Left forelimb (tissue), 1 donor: ENCODE measurements at regions not wholly inside any gene's neighbourhood (a gene's known extent, or its start where the extent isn't known, plus 50 kb on each side); places are given as distances from the start of the nearest gene placed in this dataset.
"Not testable (repeated sequence)": the region's sequence is repeated elsewhere in the genome, so short reads cannot be mapped to it uniquely, and the experiment has no call there.

Experiments used
- DNase-seq: peaks from one replicate; pipeline ENCODE4 v3.0.0-alpha.2; 2018; ENCODE audit warnings: low spot score

DNA sequence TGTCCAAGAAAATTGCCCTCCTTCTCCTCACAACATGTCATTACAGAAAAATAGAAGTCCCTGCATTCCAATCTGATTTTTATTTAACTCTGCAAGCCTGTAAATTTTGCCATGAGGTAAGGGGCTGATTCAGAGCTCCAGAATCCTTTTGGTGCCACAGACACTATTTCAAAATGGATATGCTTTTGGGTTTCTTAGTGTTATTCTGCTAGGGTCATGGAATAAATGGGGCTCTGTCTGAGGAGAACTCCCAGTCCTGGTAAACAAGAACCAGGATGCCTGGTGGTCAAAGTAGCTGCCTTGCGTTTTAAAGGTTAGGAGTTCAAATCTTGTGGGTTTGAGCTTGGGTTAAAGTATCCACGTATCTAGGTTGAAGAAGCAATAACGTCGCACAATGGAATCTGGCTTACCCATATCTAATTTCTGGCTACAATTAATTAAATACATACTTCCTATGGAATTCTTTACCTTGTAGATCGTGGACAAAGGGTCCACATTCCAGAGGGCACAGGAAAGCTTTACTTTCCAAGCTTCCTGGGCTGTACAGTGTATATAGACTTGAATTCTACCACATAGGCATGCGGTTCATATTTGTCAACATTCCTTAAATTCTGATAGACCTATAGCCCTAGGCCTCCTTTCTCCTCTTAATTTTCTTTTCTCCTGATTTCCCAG lies 98.0 kb upstream of the CDC42BPA start:
- no peak for DNase-seq

DNA sequence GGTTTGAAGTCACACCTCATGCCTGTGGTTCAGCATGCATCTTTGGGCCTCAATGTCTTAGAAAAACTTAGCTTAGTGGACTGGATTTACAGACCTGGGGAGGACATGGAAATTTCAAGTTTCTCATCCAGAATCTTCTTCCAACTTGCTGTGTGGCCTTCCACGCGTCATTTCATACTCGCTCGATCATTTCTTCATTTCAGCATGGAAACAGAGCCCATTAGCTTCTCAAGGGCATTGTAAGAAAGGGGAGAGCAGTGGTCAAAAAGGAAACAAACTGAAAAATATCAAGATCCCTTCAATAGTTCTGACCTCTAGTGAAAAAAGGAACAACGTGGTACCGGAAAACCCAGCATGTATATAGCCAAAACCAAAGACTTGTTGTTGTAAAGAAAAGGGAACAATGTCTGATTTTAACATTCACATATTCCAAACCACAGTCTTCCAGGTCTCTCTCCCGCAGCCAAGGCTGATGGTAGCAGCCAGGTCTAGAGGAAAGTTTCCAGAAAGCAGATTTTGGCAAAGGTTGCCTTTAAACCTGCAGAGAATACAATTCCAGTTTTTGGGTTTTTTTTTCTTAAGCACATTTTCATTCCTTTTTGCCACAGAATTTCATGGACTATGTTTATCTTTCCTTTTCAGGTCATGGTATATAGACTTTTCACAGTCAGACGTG lies 97.0 kb upstream of the CDC42BPA start:
- peak; percentile 74 for DNase-seq

DNA sequence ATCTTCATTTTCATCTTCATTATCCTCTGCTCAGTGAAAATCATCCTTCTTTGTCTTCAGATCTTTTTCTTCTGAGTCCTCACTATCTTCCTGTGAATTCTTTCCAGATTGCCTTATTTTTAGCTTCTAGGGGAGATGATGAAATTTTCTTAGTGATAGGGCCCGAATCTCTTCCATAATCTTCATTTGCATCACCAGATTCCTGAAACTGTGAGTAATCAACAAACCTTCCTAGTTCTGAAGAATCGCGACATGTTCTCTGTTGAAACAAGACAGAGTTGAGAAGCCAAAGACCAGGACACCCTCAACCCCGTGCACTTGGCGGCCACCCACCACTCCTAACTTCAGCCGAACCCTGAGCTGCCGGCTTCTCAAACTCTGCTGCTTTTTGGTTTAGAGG lies 92.8 kb upstream of the CDC42BPA start:
- no peak for DNase-seq

DNA sequence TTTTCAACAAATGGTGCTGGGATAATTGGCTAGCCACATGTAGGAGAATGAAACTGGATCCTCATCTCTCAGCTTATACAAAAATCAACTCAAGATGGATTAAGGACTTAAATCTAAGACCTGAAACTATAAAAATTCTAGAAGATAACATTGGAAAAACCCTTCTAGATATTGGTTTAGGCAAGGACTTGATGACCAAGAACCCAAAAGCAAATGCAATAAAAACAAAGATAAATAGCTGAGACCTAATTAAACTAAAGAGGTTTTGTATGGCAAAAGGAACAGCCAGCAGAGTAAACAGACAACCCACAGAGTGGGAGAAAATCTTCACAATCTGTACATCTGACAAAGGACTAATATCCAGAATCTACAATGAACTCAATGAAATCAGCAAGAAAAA lies 88.0 kb upstream of the CDC42BPA start:
- not testable (repeated sequence) for DNase-seq

DNA sequence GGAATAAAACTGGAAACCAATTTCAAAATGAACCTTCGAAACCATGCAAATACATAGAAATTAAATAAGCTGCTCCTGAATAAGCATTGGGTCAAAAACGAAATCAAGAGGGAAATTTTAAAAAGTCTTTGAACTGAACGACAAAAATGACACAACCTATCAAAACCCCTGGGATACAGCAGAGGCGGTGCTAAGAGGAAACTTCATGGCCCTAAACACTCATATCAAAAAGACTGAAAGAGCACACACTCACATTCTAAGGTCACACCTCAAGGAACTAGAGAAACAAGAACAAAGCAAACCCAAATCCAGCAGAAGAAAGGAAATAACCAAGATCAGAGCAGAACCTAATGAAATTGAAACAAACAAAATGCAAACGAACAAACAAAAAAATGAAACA lies 85.2 kb upstream of the CDC42BPA start:
- no peak for DNase-seq

DNA sequence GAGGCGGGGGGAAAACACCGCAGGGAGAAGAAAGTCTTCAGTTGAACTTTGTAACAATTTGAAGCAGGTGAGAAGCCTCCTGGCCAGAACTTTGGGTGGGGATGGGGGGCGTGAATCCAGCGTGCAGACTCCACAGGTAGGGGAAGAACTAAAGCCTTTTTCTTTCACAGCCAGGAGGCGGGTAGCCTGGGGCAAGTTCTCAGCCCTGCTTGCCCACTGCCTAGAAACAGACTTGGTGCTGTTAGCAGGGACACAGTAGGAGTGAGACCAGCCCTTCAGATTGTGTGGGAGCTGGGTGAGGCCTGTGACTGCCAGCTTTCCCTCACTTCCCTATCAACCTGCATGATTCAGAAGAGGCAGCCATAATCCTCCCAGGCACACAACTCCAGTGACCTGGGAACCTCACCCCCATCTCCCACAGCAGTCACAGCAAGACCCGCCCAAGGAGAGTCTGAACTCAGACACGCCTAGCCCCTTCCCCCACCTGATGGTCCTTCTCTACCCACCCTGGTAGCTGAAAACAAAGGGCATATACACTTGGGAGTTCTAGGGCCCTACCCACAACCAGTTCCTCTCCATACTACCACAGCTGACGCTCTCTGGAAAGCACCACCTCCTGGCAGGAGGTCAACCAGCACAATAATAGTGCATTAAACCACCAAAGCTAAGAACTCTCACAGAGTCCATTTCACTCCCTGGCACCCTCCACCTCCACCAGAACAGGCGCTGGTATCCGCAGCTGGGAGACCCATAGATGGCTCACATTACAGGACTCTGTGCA lies 83.5 kb upstream of the CDC42BPA start:
- DNase-seq = no peak

DNA sequence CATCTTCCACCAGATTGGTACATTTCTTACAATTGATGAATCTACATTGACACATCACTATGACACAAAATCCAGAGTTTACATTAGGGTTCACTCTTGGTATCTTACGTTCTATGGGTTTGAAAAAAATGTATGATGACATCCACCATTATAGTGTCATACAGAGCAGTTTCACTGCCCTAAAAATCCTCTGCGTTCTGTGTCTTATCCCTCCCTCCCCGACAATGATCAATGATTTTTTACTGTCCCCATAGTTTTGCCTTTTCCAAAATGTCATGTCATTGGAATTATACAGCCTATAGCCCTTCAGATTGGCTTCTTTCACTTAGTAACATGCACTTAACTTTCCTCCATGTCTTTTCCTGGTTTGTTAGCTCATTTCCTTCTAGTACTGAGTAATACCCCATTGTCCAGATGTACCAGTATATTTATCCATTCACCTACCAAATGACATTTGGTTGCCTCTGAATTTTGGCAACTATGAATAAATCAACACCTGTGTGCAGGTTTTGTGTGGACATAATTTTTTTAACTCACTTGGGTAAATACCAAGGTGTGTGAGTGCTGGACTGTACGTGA lies 80.9 kb upstream of the CDC42BPA start:
- DNase-seq = no peak

DNA sequence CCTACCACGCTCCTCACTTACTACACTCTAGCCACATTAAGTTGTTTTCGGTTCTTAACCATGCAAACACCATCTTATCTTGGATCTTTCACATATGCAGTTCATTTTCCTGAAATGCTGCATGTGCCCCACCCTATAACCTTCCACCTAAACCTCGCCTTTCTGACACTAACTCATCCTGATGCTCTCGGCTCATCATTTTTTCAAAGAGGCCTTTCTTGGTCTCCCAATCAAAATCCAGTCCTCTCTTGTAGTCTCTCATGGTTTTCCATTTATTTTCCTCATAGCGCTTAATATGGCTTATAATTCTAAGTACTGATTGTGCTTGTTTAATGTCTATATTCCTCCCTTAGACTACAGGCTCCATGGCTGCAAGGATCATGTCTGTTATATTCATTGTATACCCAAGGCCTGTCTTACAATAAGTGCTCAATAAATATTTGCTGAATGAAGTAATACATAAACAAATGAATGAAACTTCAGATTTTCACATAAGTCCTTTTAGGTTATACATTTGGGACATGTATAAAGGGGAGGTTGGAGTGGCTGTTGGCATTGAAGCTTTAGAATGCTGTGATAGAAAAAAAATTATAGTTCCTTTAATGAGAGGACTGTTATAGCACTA lies 79.2 kb upstream of the CDC42BPA start:
- DNase-seq = no peak

DNA sequence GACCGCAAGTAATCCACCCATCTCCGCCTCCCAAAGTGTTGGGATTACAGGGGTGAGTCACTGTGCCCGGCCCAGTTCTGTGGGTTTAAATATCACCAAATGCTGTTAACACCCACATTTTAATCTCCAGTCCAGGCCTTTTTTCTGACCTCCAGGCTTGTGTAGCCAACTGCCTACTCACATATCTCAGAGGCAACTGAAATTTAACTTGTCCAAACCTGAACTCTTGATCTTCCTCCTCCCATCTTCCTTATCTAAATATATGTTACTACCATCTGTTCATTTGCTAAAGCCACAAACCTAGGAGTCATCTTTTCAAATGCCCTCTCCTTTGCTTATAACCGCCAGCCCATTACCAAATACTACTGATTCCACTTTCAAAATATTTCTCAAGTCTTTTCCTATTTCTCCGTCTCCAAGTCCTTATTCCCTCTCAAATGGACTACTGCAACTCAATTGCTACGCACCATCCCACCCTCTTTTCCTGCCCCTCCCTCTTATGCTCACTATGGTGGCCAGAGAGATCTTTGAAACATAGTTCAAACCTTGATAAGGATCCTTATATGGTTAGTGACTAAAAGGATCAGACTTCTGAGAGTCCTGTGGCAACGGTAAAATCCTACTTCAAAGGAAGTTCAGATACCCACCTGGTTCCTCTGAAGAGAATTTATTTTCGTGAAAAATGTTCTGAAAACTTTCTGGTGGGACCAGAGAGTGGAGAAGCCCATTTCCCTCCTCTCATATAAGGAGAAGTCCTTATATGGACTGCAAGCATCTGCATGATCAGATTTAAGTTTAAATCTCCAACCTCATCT lies 78.5 kb upstream of the CDC42BPA start:
- no peak for DNase-seq

DNA sequence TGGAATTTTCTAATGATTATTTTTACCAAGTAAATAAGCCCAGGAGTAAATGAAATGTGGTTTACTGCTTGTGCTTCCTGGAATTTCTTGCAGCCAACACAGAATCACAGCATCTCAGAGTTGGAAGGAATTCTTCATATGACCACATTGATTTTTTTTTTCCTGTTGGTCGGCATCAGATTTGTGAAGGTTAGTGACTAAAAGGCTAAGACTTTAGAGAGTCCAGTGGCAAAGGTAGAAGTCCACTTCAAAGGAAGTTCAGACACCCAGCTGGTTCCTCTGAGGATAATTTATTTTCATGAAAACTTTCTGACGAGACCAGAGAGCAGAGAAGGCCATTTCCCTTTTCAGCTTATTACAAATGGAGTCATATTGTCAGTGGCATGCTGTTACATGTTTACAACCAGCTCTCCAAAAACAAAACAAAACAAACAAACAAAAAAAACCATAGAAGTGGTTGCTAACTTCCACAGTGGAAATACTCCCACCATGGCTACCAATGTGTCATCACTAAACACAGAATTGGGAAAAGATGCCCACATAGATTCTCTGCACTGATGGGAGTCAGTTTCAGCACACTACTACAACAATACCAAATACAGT lies 77.2 kb upstream of the CDC42BPA start:
- no peak for DNase-seq

DNA sequence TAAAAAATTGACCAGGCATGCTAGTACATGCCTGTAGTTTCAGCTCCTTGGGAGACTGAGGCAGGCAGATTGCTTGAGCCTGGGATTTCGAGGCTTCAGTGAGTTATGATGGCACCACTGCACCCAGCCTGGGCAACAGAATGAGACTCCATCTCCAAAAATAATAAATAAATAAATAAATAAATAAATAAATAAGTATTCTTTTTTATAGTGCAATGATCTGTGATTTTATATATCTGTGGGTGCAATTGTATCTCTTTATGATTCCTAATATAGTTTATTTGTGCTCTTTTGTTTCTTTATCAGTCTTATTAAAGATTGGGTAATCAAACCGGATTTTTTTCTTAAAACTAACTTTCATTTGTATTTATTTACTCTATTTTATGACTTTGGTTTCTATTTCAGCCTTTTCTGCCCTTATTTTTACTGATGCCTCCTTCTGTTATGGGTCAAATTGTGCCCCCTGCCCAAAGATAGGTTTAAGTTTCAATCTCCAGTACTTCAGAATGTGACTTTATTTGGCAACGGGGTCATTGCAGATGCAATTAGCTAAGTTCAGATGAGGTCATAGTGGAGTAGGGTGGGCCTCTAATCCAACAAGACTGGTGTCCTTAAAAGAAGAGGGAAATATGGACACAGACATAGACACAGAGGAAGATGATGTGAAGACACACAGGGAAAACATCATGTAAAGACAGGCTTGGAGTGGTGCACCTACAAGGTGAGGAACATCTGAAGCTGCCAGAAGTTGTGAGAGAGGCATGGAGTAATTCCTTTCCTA lies 74.9 kb upstream of the CDC42BPA start:
- no peak for DNase-seq

DNA sequence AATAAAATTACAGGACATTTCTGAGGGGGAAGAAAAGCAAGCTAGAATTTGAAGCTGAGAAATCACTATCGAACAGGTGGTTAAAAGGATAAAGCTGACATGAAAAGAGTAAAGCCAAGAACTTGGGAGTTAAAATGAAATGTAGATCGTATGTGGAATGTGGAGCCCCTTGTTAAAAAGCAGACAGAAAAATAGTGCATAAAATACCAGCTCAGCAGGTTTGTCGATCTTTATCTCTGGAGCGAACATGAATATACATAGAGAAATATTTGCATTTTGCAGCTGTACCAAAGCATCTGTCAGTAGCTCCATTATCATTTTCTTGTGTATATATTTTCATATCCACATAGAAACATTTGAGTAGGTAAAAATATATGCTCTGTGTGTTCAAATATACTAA lies 73.6 kb upstream of the CDC42BPA start:
- no peak for DNase-seq

DNA sequence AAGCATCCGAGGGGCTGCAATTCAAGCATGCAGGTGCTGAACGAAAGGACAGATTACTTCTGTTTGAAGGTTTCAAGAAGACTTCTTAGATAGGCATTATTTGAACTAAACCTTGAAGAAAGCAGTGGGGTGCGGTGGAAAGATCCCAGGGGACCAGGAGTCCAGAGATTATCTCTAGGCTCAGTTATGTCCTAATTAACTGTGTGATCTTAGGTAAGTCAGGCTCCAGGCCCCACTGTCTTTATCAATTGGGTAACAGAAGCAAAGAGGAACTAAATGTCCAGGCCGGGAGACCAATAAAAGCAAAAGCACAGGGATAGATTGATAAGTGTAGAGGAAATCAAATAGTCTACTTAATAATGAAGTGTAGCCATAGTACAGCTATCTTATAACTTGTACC lies 72.9 kb upstream of the CDC42BPA start:
- no peak for DNase-seq

DNA sequence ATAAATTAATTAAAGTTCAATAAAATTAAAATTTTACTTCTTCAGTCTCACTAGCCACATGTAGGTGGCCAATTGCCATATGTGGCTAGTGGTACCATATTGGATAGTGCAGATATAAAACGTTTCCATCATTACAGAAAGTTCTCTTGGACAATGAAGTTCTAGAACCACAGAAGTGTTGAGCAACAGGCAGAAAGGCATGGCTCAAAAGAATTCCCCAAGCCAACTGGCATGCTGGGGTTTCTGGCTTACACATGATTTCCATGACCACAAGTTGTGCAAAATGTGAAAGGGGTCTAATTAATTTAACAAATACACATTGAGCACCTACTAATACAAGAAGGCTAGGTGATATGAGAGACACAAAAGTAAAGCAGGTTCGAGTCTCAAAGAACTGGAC lies 72.2 kb upstream of the CDC42BPA start:
- DNase-seq = no peak

DNA sequence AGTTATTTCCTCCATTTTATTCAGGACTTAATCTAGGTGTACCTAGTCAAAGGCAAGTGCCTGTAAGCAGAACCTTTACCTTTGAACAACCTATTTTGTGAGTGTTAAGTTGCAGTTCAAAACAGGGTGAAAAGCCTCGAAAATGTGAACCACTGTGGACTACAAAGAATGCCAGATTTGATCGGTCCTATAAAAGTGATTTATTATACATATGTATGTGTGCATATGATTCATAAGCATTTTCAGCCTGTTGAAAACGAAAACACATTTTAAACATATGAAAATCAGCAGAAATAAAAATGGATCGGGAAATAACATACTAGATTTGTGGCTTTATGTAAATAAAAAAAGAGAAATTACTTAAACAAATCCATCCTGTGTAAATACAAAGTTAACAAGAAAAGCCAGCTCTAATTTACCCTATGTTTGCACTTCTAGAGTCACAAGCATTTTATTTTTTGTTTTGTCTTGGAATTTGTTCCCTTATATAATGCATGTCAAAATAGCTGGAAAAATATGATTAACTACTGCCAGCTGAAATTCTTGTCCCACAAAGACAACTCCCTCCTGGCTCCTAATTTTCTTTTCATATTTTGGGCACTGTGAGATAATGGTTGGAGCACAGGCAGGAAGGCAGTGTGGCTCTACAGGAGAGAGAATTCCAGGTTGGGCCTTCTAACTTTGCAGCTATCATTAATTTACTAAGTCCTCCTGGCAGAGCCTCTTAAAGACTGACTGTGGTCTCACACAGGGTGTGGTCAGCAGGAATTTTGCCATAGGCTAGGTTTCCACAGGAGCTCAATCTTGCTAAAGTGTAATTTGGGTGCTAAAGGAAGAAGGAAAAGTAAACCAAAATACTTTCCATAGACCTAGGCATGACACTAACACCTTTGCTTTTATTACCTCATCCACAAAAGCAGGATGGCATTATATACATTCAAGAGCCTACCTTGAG lies 70.2 kb upstream of the CDC42BPA start:
- no peak for DNase-seq

DNA sequence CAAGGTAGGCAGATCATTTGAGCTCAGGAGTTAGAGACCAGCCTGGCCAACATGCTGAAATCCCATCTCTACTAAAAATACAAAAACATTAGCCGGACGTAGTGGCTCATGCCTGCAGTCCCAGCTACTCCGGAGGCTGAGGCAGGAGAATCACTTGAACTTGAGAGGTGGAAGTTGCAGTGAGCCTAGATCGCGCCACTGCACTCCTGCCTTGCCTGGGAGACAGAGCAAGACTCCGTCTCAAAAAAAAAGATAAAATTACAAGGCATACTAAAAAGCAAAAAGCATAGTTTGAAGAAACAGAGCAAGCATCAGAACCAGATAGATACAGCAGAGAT lies 61.2 kb upstream of the CDC42BPA start:
- no peak for DNase-seq

DNA sequence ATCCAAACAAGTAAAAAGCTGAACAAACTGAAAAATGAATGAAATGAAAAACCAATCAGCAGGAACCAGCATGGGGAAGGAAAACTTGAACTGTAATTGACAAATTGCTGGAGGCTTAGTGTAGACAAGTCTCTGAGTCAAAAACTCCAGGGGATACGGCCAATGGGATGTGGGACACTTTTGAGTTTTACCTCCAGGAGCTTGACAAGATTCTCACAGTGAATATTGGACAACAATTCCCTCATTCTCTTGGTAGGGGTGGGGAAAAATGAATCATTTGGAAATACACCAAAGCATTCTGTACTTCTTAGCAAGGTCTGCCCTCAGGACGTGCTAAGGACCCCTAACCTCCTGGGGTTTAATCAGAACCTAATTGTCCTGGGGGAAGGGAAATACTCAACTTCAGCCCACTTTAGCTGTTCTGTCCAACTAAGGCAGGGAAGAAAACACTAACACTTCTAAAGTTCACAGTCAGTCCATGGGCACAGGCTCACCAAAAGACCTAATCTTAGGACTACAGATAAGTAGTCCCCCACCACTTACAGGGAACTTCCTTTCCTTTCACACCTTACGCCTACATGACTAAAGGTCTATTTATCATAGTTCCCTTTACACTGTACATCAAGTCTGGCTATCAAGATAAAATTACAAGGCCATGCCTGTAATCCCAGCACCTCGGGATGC lies 60.7 kb upstream of the CDC42BPA start:
- no peak for DNase-seq

DNA sequence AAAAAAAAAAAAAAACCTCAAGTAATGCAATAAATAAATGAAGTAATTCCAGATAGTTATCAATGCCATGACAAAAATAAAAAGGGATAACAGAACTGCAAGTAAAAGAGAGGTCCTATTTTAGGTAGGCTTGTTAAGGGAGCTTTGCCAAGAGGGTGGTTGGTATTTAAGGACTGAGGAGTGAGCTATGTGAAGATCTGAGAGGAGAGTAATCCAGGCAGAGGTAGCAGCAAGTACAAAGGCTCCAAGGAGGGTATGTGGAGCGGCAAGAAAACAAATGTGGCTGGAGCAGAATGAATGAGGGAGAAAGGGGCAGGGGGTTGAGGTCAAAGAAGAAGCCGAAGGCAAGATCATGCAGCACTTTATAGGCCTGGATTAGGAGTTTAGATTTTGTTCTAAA lies 59.9 kb upstream of the CDC42BPA start:
- no peak for DNase-seq

DNA sequence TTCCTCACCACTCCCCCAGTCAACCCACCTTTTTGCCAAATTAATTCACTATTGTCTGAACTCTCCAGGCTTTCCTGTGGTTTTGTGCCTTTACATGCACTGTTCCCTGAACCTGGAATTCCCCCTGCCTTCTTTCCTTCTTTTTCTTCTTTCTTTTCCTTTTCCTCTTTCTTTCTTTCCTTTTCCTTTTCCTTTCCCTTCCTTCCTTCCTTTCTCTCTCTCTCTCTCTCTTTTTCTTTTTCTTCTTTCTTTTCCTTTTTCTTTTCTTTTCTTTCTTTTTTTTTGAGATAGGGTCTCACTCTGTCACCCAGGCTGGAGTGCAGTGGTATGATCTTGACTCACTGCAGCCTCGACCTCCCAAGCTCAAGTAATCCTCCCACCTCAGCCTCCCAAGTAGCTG lies 56.6 kb upstream of the CDC42BPA start:
- DNase-seq = no peak
